C4-2B (cell line): ENCODE measurements at regions not wholly inside any gene's neighbourhood (a gene's known extent, or its start where the extent isn't known, plus 50 kb on each side); places are given as distances from the start of the nearest gene placed in this dataset.

Source experiments
- ZFX ChIP-seq: fragments of 450-650 bp; IDR thresholded peaks from 2 replicates; pipeline ENCODE4 v1.6.1; 2017
- TF ChIP-seq, protein P1 (sequence below): fragments of 450-650 bp; conservative IDR thresholded peaks from 2 replicates; pipeline ENCODE4 v1.5.1; 2017; ENCODE audit warnings: mild to moderate bottlenecking

DNA sequence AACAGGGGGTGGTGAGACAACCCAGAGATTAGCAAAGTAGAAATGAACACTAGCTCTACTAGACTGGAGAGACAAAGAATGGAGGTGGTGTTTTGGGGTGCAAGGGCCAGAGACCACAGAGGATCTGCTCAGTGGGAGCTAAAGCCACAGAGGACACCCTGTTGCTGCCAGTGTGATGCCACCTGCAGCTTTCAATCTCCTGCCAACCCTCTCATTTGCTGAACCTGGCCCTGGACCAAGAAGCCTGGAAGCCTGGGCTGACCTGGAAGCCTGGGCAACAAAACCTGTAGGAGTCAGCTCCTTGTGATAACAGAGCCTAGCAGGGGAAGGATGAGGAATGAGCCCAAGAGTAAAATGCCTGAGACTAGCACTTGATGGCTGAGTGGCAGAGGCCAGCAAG, 81.1 kb upstream of the ADO start:
- TF ChIP-seq, protein P1, sequence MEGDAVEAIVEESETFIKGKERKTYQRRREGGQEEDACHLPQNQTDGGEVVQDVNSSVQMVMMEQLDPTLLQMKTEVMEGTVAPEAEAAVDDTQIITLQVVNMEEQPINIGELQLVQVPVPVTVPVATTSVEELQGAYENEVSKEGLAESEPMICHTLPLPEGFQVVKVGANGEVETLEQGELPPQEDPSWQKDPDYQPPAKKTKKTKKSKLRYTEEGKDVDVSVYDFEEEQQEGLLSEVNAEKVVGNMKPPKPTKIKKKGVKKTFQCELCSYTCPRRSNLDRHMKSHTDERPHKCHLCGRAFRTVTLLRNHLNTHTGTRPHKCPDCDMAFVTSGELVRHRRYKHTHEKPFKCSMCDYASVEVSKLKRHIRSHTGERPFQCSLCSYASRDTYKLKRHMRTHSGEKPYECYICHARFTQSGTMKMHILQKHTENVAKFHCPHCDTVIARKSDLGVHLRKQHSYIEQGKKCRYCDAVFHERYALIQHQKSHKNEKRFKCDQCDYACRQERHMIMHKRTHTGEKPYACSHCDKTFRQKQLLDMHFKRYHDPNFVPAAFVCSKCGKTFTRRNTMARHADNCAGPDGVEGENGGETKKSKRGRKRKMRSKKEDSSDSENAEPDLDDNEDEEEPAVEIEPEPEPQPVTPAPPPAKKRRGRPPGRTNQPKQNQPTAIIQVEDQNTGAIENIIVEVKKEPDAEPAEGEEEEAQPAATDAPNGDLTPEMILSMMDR: no peak
- no peak for TF ChIP-seq ZFX
